ENCODE measurements at regions not wholly inside any gene's neighbourhood (a gene's known extent, or its start where the extent isn't known, plus 50 kb on each side); places are given as distances from the start of the nearest gene placed in this dataset.

DNA sequence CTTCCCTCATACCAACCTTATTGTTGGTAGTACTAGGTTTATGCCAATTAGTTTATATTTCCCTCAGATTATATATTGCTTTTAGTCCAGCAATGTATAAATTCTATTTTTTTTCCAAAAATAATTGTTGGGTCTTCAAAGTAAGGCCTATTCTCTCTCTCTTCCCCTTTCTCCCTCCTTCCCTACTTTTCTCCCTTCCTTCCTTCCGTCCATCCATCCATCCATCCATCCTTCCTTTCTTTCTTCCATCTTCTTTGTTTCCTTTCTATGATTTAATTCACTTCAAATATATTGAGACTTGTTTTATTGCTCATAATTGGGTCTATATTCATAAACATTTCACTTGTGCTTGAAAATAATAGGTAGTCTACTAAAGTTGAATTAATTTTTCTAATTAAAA is 1259.2 kb downstream of the FSCB start:
- no peaks in the 10 kb centered on the region for H3K4me1 Mint-ChIP-seq (ENCODE audit: low read depth, unreplicated experiment)
- DNase-seq, result no peak
- H3K36me3 ChIP-seq (ENCODE audit: control insufficient read depth, insufficient read depth, low read length), result no peaks in the 10 kb centered on the region
- ChIA-PET CTCF (no interaction called here), POLR2A (no interaction called here)
- H3K4me1 ChIP-seq, result no peaks in the 10 kb centered on the region
- peaks cover 10% of the 10 kb centered on the region for H3K9me3 Mint-ChIP-seq (ENCODE audit: unreplicated experiment)
- H3K9me3 ChIP-seq, result no peaks in the 10 kb centered on the region
- H3K27ac Mint-ChIP-seq (ENCODE audit: unreplicated experiment), result no peak overlapping the region
- no peak overlapping the region for H3K4me3 ChIP-seq (ENCODE audit: low read depth, low read length)
- no peaks in the 10 kb centered on the region for H3K27me3 Mint-ChIP-seq (ENCODE audit: insufficient read depth, unreplicated experiment)
- no peaks in the 10 kb centered on the region for H3K36me3 Mint-ChIP-seq (ENCODE audit: insufficient read depth, unreplicated experiment)
- BruUV-seq (replicated peaks), result no TSS peak
- intact Hi-C loops (cut with micrococcal nuclease; ENCODE audit: unreplicated experiment), result no loop called here
- TF ChIP-seq, protein P1, sequence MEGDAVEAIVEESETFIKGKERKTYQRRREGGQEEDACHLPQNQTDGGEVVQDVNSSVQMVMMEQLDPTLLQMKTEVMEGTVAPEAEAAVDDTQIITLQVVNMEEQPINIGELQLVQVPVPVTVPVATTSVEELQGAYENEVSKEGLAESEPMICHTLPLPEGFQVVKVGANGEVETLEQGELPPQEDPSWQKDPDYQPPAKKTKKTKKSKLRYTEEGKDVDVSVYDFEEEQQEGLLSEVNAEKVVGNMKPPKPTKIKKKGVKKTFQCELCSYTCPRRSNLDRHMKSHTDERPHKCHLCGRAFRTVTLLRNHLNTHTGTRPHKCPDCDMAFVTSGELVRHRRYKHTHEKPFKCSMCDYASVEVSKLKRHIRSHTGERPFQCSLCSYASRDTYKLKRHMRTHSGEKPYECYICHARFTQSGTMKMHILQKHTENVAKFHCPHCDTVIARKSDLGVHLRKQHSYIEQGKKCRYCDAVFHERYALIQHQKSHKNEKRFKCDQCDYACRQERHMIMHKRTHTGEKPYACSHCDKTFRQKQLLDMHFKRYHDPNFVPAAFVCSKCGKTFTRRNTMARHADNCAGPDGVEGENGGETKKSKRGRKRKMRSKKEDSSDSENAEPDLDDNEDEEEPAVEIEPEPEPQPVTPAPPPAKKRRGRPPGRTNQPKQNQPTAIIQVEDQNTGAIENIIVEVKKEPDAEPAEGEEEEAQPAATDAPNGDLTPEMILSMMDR (IDR thresholded peaks at IDR 0.05; ENCODE audit: insufficient read depth in 1 of 2, low read depth in 1 of 2, low read length in 1 of 2, severe bottlenecking in 1 of 2, unreplicated experiment in 1 of 2), result no peak
- no peaks in the 10 kb centered on the region for H3K27me3 ChIP-seq (replicated peaks; ENCODE audit: control insufficient read depth, insufficient read depth, low read length)
- no peak overlapping the region for H3K4me3 Mint-ChIP-seq (ENCODE audit: unreplicated experiment)

DNA sequence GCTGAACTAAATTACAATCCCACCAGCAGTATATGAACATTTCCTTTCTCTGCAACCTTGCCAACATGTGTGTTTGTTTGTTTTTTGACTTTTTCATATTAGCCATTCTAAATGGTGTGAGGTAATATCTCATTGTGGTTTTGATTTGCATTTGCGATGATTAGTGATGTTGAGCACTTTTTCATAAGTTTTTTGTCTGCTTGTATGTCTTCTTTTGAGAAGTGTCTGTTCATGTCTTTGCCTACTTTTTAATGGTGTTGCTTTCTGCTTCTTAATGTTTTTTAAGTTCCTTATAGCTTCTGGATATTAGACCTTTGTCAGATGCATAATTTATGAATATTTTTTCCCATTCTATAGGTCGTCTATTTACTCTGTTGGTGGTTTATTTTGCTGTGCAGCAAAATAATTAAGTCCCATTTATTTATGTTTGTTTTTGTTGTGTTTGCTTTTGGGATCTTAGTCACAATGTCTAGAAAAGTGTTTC is 1262.9 kb downstream of the FSCB start:
- H3K36me3 ChIP-seq (ENCODE audit: control insufficient read depth, insufficient read depth, low read length), result no peaks in the 10 kb centered on the region
- Mint-ChIP-seq H3K4me1 (ENCODE audit: low read depth, unreplicated experiment) (no peaks in the 10 kb centered on the region), H3K4me3 (ENCODE audit: unreplicated experiment) (no peak overlapping the region), H3K36me3 (ENCODE audit: insufficient read depth, unreplicated experiment) (no peaks in the 10 kb centered on the region), H3K27me3 (ENCODE audit: insufficient read depth, unreplicated experiment) (no peaks in the 10 kb centered on the region), H3K9me3 (ENCODE audit: unreplicated experiment) (peaks cover 10% of the 10 kb centered on the region), H3K27ac (ENCODE audit: unreplicated experiment) (no peak overlapping the region)
- no peaks in the 10 kb centered on the region for H3K27me3 ChIP-seq (replicated peaks; ENCODE audit: control insufficient read depth, insufficient read depth, low read length)
- H3K4me3 ChIP-seq (ENCODE audit: low read depth, low read length), result no peak overlapping the region
- no TSS peak for BruUV-seq (replicated peaks)
- TF ChIP-seq, protein P1 (IDR thresholded peaks at IDR 0.05; ENCODE audit: insufficient read depth in 1 of 2, low read depth in 1 of 2, low read length in 1 of 2, severe bottlenecking in 1 of 2, unreplicated experiment in 1 of 2), result no peak
- intact Hi-C loops (cut with micrococcal nuclease; ENCODE audit: unreplicated experiment), result no loop called here
- CTCF ChIA-PET, result no interaction called here
- POLR2A ChIA-PET, result no interaction called here
- no peak for DNase-seq
- no peaks in the 10 kb centered on the region for H3K9me3 ChIP-seq
- no peaks in the 10 kb centered on the region for H3K4me1 ChIP-seq

DNA sequence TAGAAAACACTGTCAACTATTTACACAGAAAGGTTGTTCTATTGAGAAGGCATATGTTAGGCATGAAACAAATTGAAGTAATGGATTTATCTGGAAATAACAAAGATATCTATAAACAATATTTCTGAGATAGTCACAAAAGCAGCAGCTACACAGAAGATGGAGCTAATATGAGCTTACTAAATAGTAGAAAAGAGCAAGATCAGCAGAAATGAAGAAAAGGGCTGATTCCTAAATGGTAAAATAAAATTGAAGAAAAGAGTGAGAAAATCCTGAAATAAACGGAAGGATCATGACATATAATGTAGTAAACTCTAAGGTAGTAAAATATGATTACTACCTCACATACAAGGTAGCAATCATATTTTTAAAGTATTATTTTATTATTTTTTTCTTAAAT is 1263.9 kb downstream of the FSCB start:
- Histone ChIP-seq H3K27me3 (replicated peaks; ENCODE audit: control insufficient read depth, insufficient read depth, low read length) (no peaks in the 10 kb centered on the region), H3K9me3 (no peaks in the 10 kb centered on the region), H3K4me3 (ENCODE audit: low read depth, low read length) (no peak overlapping the region), H3K4me1 (no peaks in the 10 kb centered on the region), H3K36me3 (ENCODE audit: control insufficient read depth, insufficient read depth, low read length) (no peaks in the 10 kb centered on the region)
- H3K4me1 Mint-ChIP-seq (ENCODE audit: low read depth, unreplicated experiment), result no peaks in the 10 kb centered on the region
- no TSS peak for BruUV-seq (replicated peaks)
- no peaks in the 10 kb centered on the region for H3K27me3 Mint-ChIP-seq (ENCODE audit: insufficient read depth, unreplicated experiment)
- no peak overlapping the region for H3K4me3 Mint-ChIP-seq (ENCODE audit: unreplicated experiment)
- H3K27ac Mint-ChIP-seq (ENCODE audit: unreplicated experiment), result no peak overlapping the region
- intact Hi-C loops (cut with micrococcal nuclease; ENCODE audit: unreplicated experiment), result no loop called here
- POLR2A ChIA-PET, result no interaction called here
- no peak for DNase-seq
- H3K36me3 Mint-ChIP-seq (ENCODE audit: insufficient read depth, unreplicated experiment), result no peaks in the 10 kb centered on the region
- H3K9me3 Mint-ChIP-seq (ENCODE audit: unreplicated experiment), result peaks cover 7% of the 10 kb centered on the region
- CTCF ChIA-PET, result no interaction called here
- TF ChIP-seq, protein P1 (IDR thresholded peaks at IDR 0.05; ENCODE audit: insufficient read depth in 1 of 2, low read depth in 1 of 2, low read length in 1 of 2, severe bottlenecking in 1 of 2, unreplicated experiment in 1 of 2), result no peak

Measured in Caco-2 (cell line).